ENCODE measurements at regions not wholly inside any gene's neighbourhood (a gene's known extent, or its start where the extent isn't known, plus 50 kb on each side); places are given as distances from the start of the nearest gene placed in this dataset.
"Not testable (repeated sequence)": the region's sequence is repeated elsewhere in the genome, so short reads cannot be mapped to it uniquely, and the experiment has no call there.

- POLR2A ChIA-PET (ENCODE audit: partially characterized antibody) = no interaction called here
- no peaks in the 10 kb centered on the region for H3K36me3 ChIP-seq (ENCODE audit: insufficient read depth, low read length)
- H3K4me3 ChIP-seq (ENCODE audit: low read length in 2 of 2) = no peak overlapping the region
- intact Hi-C loops (cut with micrococcal nuclease) = no loop called here
- H3K27me3 ChIP-seq (ENCODE audit: insufficient read depth, low read length) = no peaks in the 10 kb centered on the region
- no peaks in the 10 kb centered on the region for H3K4me1 Mint-ChIP-seq
- CTCF ChIA-PET (ENCODE audit: partially characterized antibody) = no interaction called here
- no peak overlapping the region for H3K27ac ChIP-seq (ENCODE audit: low read depth, low read length)
- H3K4me1 ChIP-seq (ENCODE audit: insufficient read depth, low read length) = no peaks in the 10 kb centered on the region
- no peaks in the 10 kb centered on the region for H3K27me3 Mint-ChIP-seq
- H3K9me3 Mint-ChIP-seq = peaks cover 0 to 2% (median 0%) of the 10 kb centered on the region in 8 donors
- no peak for DNase-seq
- H3K9me3 ChIP-seq (ENCODE audit: control insufficient read depth in 1 of 2, low read length in 2 of 2) = no peaks in the 10 kb centered on the region
- no peaks in the 10 kb centered on the region for H3K36me3 Mint-ChIP-seq
- no peak overlapping the region for H3K4me3 Mint-ChIP-seq
- H3K27ac Mint-ChIP-seq = no peak overlapping the region
Measured at GRCh38 chr7:109879287-109879828, 1211.6 kb upstream of the LRRN3 start.

GRCh38 chr7:109890622-109891021, 1200.3 kb upstream of the LRRN3 start:
- Histone ChIP-seq H3K27ac (ENCODE audit: low read depth, low read length) (no peak overlapping the region), H3K27me3 (ENCODE audit: insufficient read depth, low read length) (no peaks in the 10 kb centered on the region), H3K4me3 (ENCODE audit: low read length in 2 of 2) (no peak overlapping the region), H3K4me1 (ENCODE audit: insufficient read depth, low read length) (no peaks in the 10 kb centered on the region), H3K36me3 (ENCODE audit: insufficient read depth, low read length) (no peaks in the 10 kb centered on the region), H3K9me3 (ENCODE audit: control insufficient read depth in 1 of 2, low read length in 2 of 2) (no peaks in the 10 kb centered on the region)
- no peaks in the 10 kb centered on the region for H3K27me3 Mint-ChIP-seq
- H3K27ac Mint-ChIP-seq = no peak overlapping the region
- CTCF ChIA-PET (ENCODE audit: partially characterized antibody) = no interaction called here
- intact Hi-C loops (cut with micrococcal nuclease) = no loop called here
- no peaks in the 10 kb centered on the region for H3K4me1 Mint-ChIP-seq
- no peaks in the 10 kb centered on the region for H3K9me3 Mint-ChIP-seq
- POLR2A ChIA-PET (ENCODE audit: partially characterized antibody) = no interaction called here
- DNase-seq = no peak
- H3K4me3 Mint-ChIP-seq = no peak overlapping the region
- no peaks in the 10 kb centered on the region for H3K36me3 Mint-ChIP-seq

GRCh38 chr7:109893231-109893630, 1197.7 kb upstream of the LRRN3 start:
- POLR2A ChIA-PET (ENCODE audit: partially characterized antibody) = no interaction called here
- Mint-ChIP-seq H3K27ac (no peak overlapping the region), H3K4me3 (no peak overlapping the region), H3K36me3 (no peaks in the 10 kb centered on the region), H3K4me1 (no peaks in the 10 kb centered on the region), H3K9me3 (no peaks in the 10 kb centered on the region), H3K27me3 (no peaks in the 10 kb centered on the region)
- Histone ChIP-seq H3K4me1 (ENCODE audit: insufficient read depth, low read length) (no peaks in the 10 kb centered on the region), H3K27me3 (ENCODE audit: insufficient read depth, low read length) (no peaks in the 10 kb centered on the region), H3K36me3 (ENCODE audit: insufficient read depth, low read length) (no peaks in the 10 kb centered on the region), H3K4me3 (ENCODE audit: low read length in 2 of 2) (no peak overlapping the region), H3K9me3 (ENCODE audit: control insufficient read depth in 1 of 2, low read length in 2 of 2) (no peaks in the 10 kb centered on the region), H3K27ac (ENCODE audit: low read depth, low read length) (no peak overlapping the region)
- intact Hi-C loops (cut with micrococcal nuclease) = no loop called here
- DNase-seq = no peak
- CTCF ChIA-PET (ENCODE audit: partially characterized antibody) = no interaction called here

- H3K36me3 ChIP-seq (ENCODE audit: insufficient read depth, low read length) = no peaks in the 10 kb centered on the region
- no peaks in the 10 kb centered on the region for H3K9me3 ChIP-seq (ENCODE audit: control insufficient read depth in 1 of 2, low read length in 2 of 2)
- H3K27me3 ChIP-seq (ENCODE audit: insufficient read depth, low read length) = no peaks in the 10 kb centered on the region
- no peaks in the 10 kb centered on the region for H3K36me3 Mint-ChIP-seq
- ChIA-PET CTCF (ENCODE audit: partially characterized antibody) (no interaction called here), POLR2A (ENCODE audit: partially characterized antibody) (no interaction called here)
- DNase-seq = no peak
- H3K9me3 Mint-ChIP-seq = no peaks in the 10 kb centered on the region
- H3K4me3 ChIP-seq (ENCODE audit: low read length in 2 of 2) = no peak overlapping the region
- H3K27me3 Mint-ChIP-seq = no peaks in the 10 kb centered on the region
- intact Hi-C loops (cut with micrococcal nuclease) = no loop called here
- no peaks in the 10 kb centered on the region for H3K4me1 Mint-ChIP-seq
- no peak overlapping the region for H3K4me3 Mint-ChIP-seq
- no peak overlapping the region for H3K27ac ChIP-seq (ENCODE audit: low read depth, low read length)
- no peak overlapping the region for H3K27ac Mint-ChIP-seq
- no peaks in the 10 kb centered on the region for H3K4me1 ChIP-seq (ENCODE audit: insufficient read depth, low read length)
Measured at GRCh38 chr7:109895536-109895935, 1195.4 kb upstream of the LRRN3 start.

- Mint-ChIP-seq H3K27ac (no peak overlapping the region), H3K4me1 (no peaks in the 10 kb centered on the region), H3K9me3 (peaks cover 0 to 5% (median 0%) of the 10 kb centered on the region in 8 donors), H3K27me3 (no peaks in the 10 kb centered on the region), H3K4me3 (no peak overlapping the region), H3K36me3 (no peaks in the 10 kb centered on the region)
- POLR2A ChIA-PET (ENCODE audit: partially characterized antibody) = no interaction called here
- intact Hi-C loops (cut with micrococcal nuclease) = no loop called here
- Histone ChIP-seq H3K27me3 (ENCODE audit: insufficient read depth, low read length) (no peaks in the 10 kb centered on the region), H3K36me3 (ENCODE audit: insufficient read depth, low read length) (no peaks in the 10 kb centered on the region), H3K27ac (ENCODE audit: low read depth, low read length) (no peak overlapping the region), H3K4me1 (ENCODE audit: insufficient read depth, low read length) (no peaks in the 10 kb centered on the region), H3K9me3 (ENCODE audit: control insufficient read depth in 1 of 2, low read length in 2 of 2) (no peaks in the 10 kb centered on the region), H3K4me3 (ENCODE audit: low read length in 2 of 2) (no peak overlapping the region)
- DNase-seq = no peak
- CTCF ChIA-PET (ENCODE audit: partially characterized antibody) = no interaction called here
Measured at GRCh38 chr7:109901926-109902325, 1189.0 kb upstream of the LRRN3 start.

- H3K27me3 ChIP-seq (ENCODE audit: insufficient read depth, low read length); H3K9me3 ChIP-seq (ENCODE audit: control insufficient read depth in 1 of 2, low read length in 2 of 2); H3K36me3 Mint-ChIP-seq; H3K4me3 ChIP-seq (ENCODE audit: low read length in 2 of 2); POLR2A ChIA-PET (ENCODE audit: partially characterized antibody); CTCF ChIA-PET (ENCODE audit: partially characterized antibody); H3K27ac ChIP-seq (ENCODE audit: low read depth, low read length); H3K4me1 Mint-ChIP-seq; H3K27me3 Mint-ChIP-seq; H3K4me1 ChIP-seq (ENCODE audit: insufficient read depth, low read length); H3K36me3 ChIP-seq (ENCODE audit: insufficient read depth, low read length); DNase-seq; H3K27ac Mint-ChIP-seq; H3K4me3 Mint-ChIP-seq; intact Hi-C loops (cut with micrococcal nuclease): not testable (repeated sequence)
- peaks cover 0 to 11% (median 1%) of the 10 kb centered on the region in 8 donors for H3K9me3 Mint-ChIP-seq
Measured at GRCh38 chr7:109905368-109906065, 1185.4 kb upstream of the LRRN3 start.

GRCh38 chr7:109915670-109916069, 1175.3 kb upstream of the LRRN3 start:
- H3K27ac Mint-ChIP-seq = no peak overlapping the region
- peaks cover 0 to 10% (median 4%) of the 10 kb centered on the region in 8 donors for H3K9me3 Mint-ChIP-seq
- H3K27me3 Mint-ChIP-seq = no peaks in the 10 kb centered on the region
- Histone ChIP-seq H3K27ac (ENCODE audit: low read depth, low read length) (no peak overlapping the region), H3K9me3 (ENCODE audit: control insufficient read depth in 1 of 2, low read length in 2 of 2) (no peaks in the 10 kb centered on the region), H3K27me3 (ENCODE audit: insufficient read depth, low read length) (no peaks in the 10 kb centered on the region), H3K4me3 (ENCODE audit: low read length in 2 of 2) (no peak overlapping the region), H3K4me1 (ENCODE audit: insufficient read depth, low read length) (no peaks in the 10 kb centered on the region), H3K36me3 (ENCODE audit: insufficient read depth, low read length) (no peaks in the 10 kb centered on the region)
- no peaks in the 10 kb centered on the region for H3K36me3 Mint-ChIP-seq
- CTCF ChIA-PET (ENCODE audit: partially characterized antibody) = no interaction called here
- no peak for DNase-seq
- intact Hi-C loops (cut with micrococcal nuclease) = no loop called here
- no peaks in the 10 kb centered on the region for H3K4me1 Mint-ChIP-seq
- no peak overlapping the region for H3K4me3 Mint-ChIP-seq
- POLR2A ChIA-PET (ENCODE audit: partially characterized antibody) = no interaction called here

- Mint-ChIP-seq H3K36me3 (no peaks in the 10 kb centered on the region), H3K27me3 (peaks cover 0 to 2% of the 10 kb centered on the region in 2 donors), H3K4me3 (no peak overlapping the region), H3K27ac (no peak overlapping the region), H3K9me3 (peaks cover 0 to 16% (median 7%) of the 10 kb centered on the region in 8 donors), H3K4me1 (no peaks in the 10 kb centered on the region)
- Histone ChIP-seq H3K9me3 (ENCODE audit: control insufficient read depth in 1 of 2, low read length in 2 of 2) (no peaks in the 10 kb centered on the region), H3K36me3 (ENCODE audit: insufficient read depth, low read length) (no peaks in the 10 kb centered on the region), H3K27me3 (ENCODE audit: insufficient read depth, low read length) (no peaks in the 10 kb centered on the region), H3K27ac (ENCODE audit: low read depth, low read length) (no peak overlapping the region), H3K4me3 (ENCODE audit: low read length in 2 of 2) (no peak overlapping the region), H3K4me1 (ENCODE audit: insufficient read depth, low read length) (no peaks in the 10 kb centered on the region)
- intact Hi-C loops (cut with micrococcal nuclease) = no loop called here
- CTCF ChIA-PET (ENCODE audit: partially characterized antibody) = no interaction called here
- POLR2A ChIA-PET (ENCODE audit: partially characterized antibody) = no interaction called here
- no peak for DNase-seq
Measured at GRCh38 chr7:109926738-109927137, 1164.2 kb upstream of the LRRN3 start.
